ENCODE measurements at regions not wholly inside any gene's neighbourhood (a gene's known extent, or its start where the extent isn't known, plus 50 kb on each side); places are given as distances from the start of the nearest gene placed in this dataset.

- Histone ChIP-seq H3K27me3 (no peaks in the 10 kb centered on the region), H3K4me3 (no peak overlapping the region), H3K9me3 (no peaks in the 10 kb centered on the region), H3K36me3 (no peaks in the 10 kb centered on the region), H3K4me1 (no peaks in the 10 kb centered on the region), H3K27ac (no peak overlapping the region)
- 53 to 60% methylated on average over 4 of the region's 4 CpGs for WGBS, 2 donors
- no peak for DNase-seq
- no peak for TF ChIP-seq POLR2AphosphoS5 (IDR thresholded peaks at IDR 0.05)
- TF ChIP-seq POLR2A (IDR thresholded peaks at IDR 0.05), result no peak
- no peak for TF ChIP-seq EP300 (IDR thresholded peaks at IDR 0.05)
- no peak for TF ChIP-seq CTCF (IDR thresholded peaks at IDR 0.05)
- no peak for ATAC-seq (ENCODE audit: low FRiP score in 2 of 2)
Measured at GRCh38 chr5:38131686-38132085, 126.7 kb upstream of the EGFLAM start.

DNA sequence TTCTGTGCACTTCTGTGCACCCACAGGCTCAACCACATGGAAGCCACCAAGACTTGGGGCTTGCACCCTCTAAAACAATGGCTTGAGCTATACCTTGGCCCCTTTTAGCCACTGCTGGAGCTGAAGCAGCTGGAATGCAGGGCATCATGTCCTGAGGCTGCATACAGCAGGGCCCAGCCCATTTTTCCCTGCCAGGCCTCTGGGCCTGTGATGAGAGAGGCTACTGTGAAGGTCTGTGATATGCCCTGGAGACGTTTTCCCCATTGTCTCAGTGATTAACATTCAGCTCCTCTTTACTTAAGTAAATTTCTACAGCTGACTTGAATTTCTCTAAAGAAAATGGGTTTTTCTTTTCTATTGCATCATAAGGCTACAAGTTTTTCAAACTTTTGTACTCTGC, 134.0 kb upstream of the EGFLAM start:
- no peak overlapping the region for H3K4me3 ChIP-seq
- H3K27ac ChIP-seq, result no peak overlapping the region
- H3K4me1 ChIP-seq, result no peaks in the 10 kb centered on the region
- TF ChIP-seq CTCF (IDR thresholded peaks at IDR 0.05) (no peak), POLR2A (IDR thresholded peaks at IDR 0.05) (no peak), POLR2AphosphoS5 (IDR thresholded peaks at IDR 0.05) (no peak), EP300 (IDR thresholded peaks at IDR 0.05) (no peak)
- H3K9me3 ChIP-seq, result no peaks in the 10 kb centered on the region
- ATAC-seq (ENCODE audit: low FRiP score in 2 of 2) (no peak), DNase-seq (no peak)
- no peaks in the 10 kb centered on the region for H3K27me3 ChIP-seq
- no peaks in the 10 kb centered on the region for H3K36me3 ChIP-seq
- WGBS, 2 donors, result 41 to 62% methylated on average over 1 of the region's 1 CpG

GRCh38 chr5:38121420-38121819, 136.9 kb upstream of the EGFLAM start:
- Histone ChIP-seq H3K27ac (no peak overlapping the region), H3K4me3 (no peak overlapping the region), H3K36me3 (no peaks in the 10 kb centered on the region), H3K27me3 (no peaks in the 10 kb centered on the region), H3K4me1 (no peaks in the 10 kb centered on the region), H3K9me3 (no peaks in the 10 kb centered on the region)
- DNase-seq (no peak), ATAC-seq (ENCODE audit: low FRiP score in 2 of 2) (no peak)
- no peak for TF ChIP-seq POLR2AphosphoS5 (IDR thresholded peaks at IDR 0.05)
- no peak for TF ChIP-seq CTCF (IDR thresholded peaks at IDR 0.05)
- no peak for TF ChIP-seq EP300 (IDR thresholded peaks at IDR 0.05)
- TF ChIP-seq POLR2A (IDR thresholded peaks at IDR 0.05), result no peak
- WGBS, 2 donors, result 70 to 73% methylated on average over 2 of the region's 2 CpGs

- 80 to 87% methylated on average over 3 of the region's 3 CpGs for WGBS, 2 donors
- Histone ChIP-seq H3K36me3 (no peaks in the 10 kb centered on the region), H3K27me3 (no peaks in the 10 kb centered on the region), H3K27ac (no peak overlapping the region), H3K4me1 (no peaks in the 10 kb centered on the region), H3K4me3 (no peak overlapping the region), H3K9me3 (no peaks in the 10 kb centered on the region)
- ATAC-seq (ENCODE audit: low FRiP score in 2 of 2) (no peak), DNase-seq (no peak)
- TF ChIP-seq POLR2A (IDR thresholded peaks at IDR 0.05) (no peak), POLR2AphosphoS5 (IDR thresholded peaks at IDR 0.05) (no peak), EP300 (IDR thresholded peaks at IDR 0.05) (no peak), CTCF (IDR thresholded peaks at IDR 0.05) (no peak)
Measured at GRCh38 chr5:38119836-38120235, 138.5 kb upstream of the EGFLAM start.

DNA sequence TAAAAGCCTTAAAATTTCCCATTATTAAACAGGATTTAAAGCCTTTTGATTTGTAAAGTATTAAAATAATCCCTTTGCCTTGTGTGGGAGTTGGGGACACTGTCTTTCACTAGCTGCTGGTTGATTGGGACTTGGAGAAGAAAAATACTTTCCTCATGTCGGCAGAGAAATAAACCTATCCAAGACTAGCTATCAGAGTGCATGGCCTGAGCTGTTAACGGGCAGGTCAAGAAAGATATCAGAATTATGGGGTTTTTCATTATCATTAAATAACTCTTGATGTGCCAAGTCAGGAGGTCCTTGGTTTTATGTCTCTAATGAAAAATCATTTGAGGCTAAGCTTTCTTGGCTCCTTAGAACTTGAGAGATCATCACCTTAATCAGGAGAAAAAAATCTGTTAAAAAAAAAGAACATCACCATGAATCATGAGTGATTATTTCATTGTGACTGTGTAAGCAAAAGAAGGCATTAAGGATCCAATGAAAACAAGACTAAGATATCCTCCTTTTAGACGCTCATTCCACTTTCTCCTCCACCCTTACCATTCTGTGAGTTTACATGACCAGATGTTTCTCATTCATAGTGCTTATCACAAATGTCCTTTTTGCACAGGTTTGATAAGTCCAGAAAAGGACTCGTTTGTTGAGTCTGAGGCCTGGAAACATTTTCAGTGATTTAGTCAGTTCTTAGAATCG, 140.4 kb upstream of the EGFLAM start:
- no peaks in the 10 kb centered on the region for H3K36me3 ChIP-seq
- H3K4me3 ChIP-seq, result no peak overlapping the region
- no peaks in the 10 kb centered on the region for H3K27me3 ChIP-seq
- H3K4me1 ChIP-seq, result no peaks in the 10 kb centered on the region
- H3K9me3 ChIP-seq, result no peaks in the 10 kb centered on the region
- DNase-seq, result no peak
- ATAC-seq (ENCODE audit: low FRiP score in 2 of 2), result no peak
- TF ChIP-seq POLR2AphosphoS5 (IDR thresholded peaks at IDR 0.05) (no peak), EP300 (IDR thresholded peaks at IDR 0.05) (no peak), CTCF (IDR thresholded peaks at IDR 0.05) (no peak), POLR2A (IDR thresholded peaks at IDR 0.05) (no peak)
- H3K27ac ChIP-seq, result no peak overlapping the region
- WGBS, 2 donors, result 72 to 74% methylated on average over 5 of the region's 5 CpGs
